ENCODE measurements at regions not wholly inside any gene's neighbourhood (a gene's known extent, or its start where the extent isn't known, plus 50 kb on each side); places are given as distances from the start of the nearest gene placed in this dataset.
A peak's percentile ranks its signal among the peaks of the same experiment; 100 is the strongest.

GRCh38 chrX:77118686-77119085 is 328.5 kb upstream of the FGF16 start:
- Histone ChIP-seq H3K27ac (ENCODE audit: extremely low read length, insufficient read depth, low read length) (no peak overlapping the region), H3K9me3 (ENCODE audit: low read length) (no peaks in the 10 kb centered on the region), H4K20me1 (ENCODE audit: insufficient read depth, low read length) (no peaks in the 10 kb centered on the region), H3K4me1 (ENCODE audit: insufficient read depth, low read length) (peaks cover 12% of the 10 kb centered on the region; the same call in 1 of the 2 replicates), H3K36me3 (replicated peaks in 1 of 2; ENCODE audit: control insufficient read depth in 1 of 2, insufficient read depth in 2 of 2, low read length in 2 of 2) (no peaks in the 10 kb centered on the region), H3K27me3 (ENCODE audit: control insufficient read depth in 1 of 2, insufficient read depth in 2 of 2, low read length in 2 of 2) (no peaks in the 10 kb centered on the region), H3K79me2 (ENCODE audit: insufficient read depth, low read length) (no peaks in the 10 kb centered on the region), H2AFZ (ENCODE audit: low read length) (no peak overlapping the region), H3K4me2 (ENCODE audit: low read depth, low read length) (no peak overlapping the region), H3K9ac (ENCODE audit: insufficient read depth, low read depth, low read length) (no peak overlapping the region), H3K4me3 (replicated peaks in 1 of 3; ENCODE audit: insufficient read depth in 1 of 3, low read depth in 2 of 3, low read length in 3 of 3) (no peak overlapping the region)
- ChIA-PET POLR2A (no interaction called here), CTCF (ENCODE audit: low intra/inter-chr PET ratio, low total read pairs) (no interaction called here)
- intact Hi-C loops (cut with micrococcal nuclease; ENCODE audit: unreplicated experiment) (no loop called here), in situ Hi-C loops (cut with HindIII; ENCODE audit: extremely low pct_ligation_motif_present, low pct_unique_long_range_greater_than_20kb) (no loop called here)
- 20% methylated on average over 2 of the region's 2 CpGs for WGBS (ENCODE audit: low lambda C conversion rate)
- no peak for ATAC-seq
- no peak for FAIRE-seq
- DNase-seq (ENCODE audit: low spot score) = no peak
- TF ChIP-seq POLR2AphosphoS2 (IDR thresholded peaks at IDR 0.05; ENCODE audit: low read depth, low read length) (no peak), LCORL (IDR thresholded peaks at IDR 0.05) (no peak), LCORL (CRISPR knock-in tag; IDR thresholded peaks at IDR 0.05) (no peak), ZNF446 (CRISPR knock-in tag; IDR thresholded peaks at IDR 0.05) (no peak), MED13 (CRISPR knock-in tag; IDR thresholded peaks at IDR 0.05) (no peak), ADNP (CRISPR knock-in tag; IDR thresholded peaks at IDR 0.05) (no peak), SPEN (CRISPR knock-in tag; IDR thresholded peaks at IDR 0.05; ENCODE audit: low read depth) (no peak), TOPORS (CRISPR knock-in tag; IDR thresholded peaks at IDR 0.05) (no peak), KLF6 (CRISPR knock-in tag; IDR thresholded peaks at IDR 0.05) (no peak), ZNF235 (CRISPR knock-in tag; IDR thresholded peaks at IDR 0.05; ENCODE audit: borderline replicate concordance) (no peak)
- no TSS peak for BruUV-seq (replicated peaks)

GRCh38 chrX:77119706-77120105 is 327.5 kb upstream of the FGF16 start:
- no CpG with 5 or more reads among the region's 1 CpG for WGBS (ENCODE audit: low lambda C conversion rate)
- Histone ChIP-seq H3K9me3 (ENCODE audit: low read length) (no peaks in the 10 kb centered on the region), H3K27me3 (ENCODE audit: control insufficient read depth in 1 of 2, insufficient read depth in 2 of 2, low read length in 2 of 2) (no peaks in the 10 kb centered on the region), H3K27ac (ENCODE audit: extremely low read length, insufficient read depth, low read length) (no peak overlapping the region), H4K20me1 (ENCODE audit: insufficient read depth, low read length) (no peaks in the 10 kb centered on the region), H3K36me3 (replicated peaks in 1 of 2; ENCODE audit: control insufficient read depth in 1 of 2, insufficient read depth in 2 of 2, low read length in 2 of 2) (no peaks in the 10 kb centered on the region), H3K79me2 (ENCODE audit: insufficient read depth, low read length) (no peaks in the 10 kb centered on the region), H3K4me2 (ENCODE audit: low read depth, low read length) (0 out of 2 replicates have a peak overlapping the region, but pooled peaks have one; percentile 7), H3K9ac (ENCODE audit: insufficient read depth, low read depth, low read length) (no peak overlapping the region), H3K4me1 (ENCODE audit: insufficient read depth, low read length) (peaks cover 12% of the 10 kb centered on the region; the same call in 1 of the 2 replicates), H3K4me3 (replicated peaks in 1 of 3; ENCODE audit: insufficient read depth in 1 of 3, low read depth in 2 of 3, low read length in 3 of 3) (no peak overlapping the region), H2AFZ (ENCODE audit: low read length) (no peak overlapping the region)
- no TSS peak for BruUV-seq (replicated peaks)
- POLR2A ChIA-PET = no interaction called here
- peak; percentile 44 for DNase-seq (ENCODE audit: low spot score)
- CTCF ChIA-PET (ENCODE audit: low intra/inter-chr PET ratio, low total read pairs) = no interaction called here
- peak; percentile 37 for FAIRE-seq
- ATAC-seq = no peak; the same call in 2 of the 3 replicates
- in situ Hi-C loops (cut with HindIII; ENCODE audit: extremely low pct_ligation_motif_present, low pct_unique_long_range_greater_than_20kb) = no loop called here
- intact Hi-C loops (cut with micrococcal nuclease; ENCODE audit: unreplicated experiment) = no loop called here
- TF ChIP-seq EP300 (IDR thresholded peaks at IDR 0.05; ENCODE audit: low read depth in 2 of 2, low read length in 2 of 2) (0 out of 4 replicates have a peak, but pooled peaks of 1 of the 2 experiments have one; percentile 37), EP300 (CRISPR knock-in tag; IDR thresholded peaks at IDR 0.05; ENCODE audit: borderline replicate concordance) (no peak), HNF4A (CRISPR knock-in tag; IDR thresholded peaks at IDR 0.05) (peak; percentile 42), PAXIP1 (CRISPR knock-in tag; conservative IDR thresholded peaks at IDR 0.05) (0 out of 2 replicates have a peak, but pooled peaks have one; percentile 28), ZNF724P (CRISPR knock-in tag; IDR thresholded peaks at IDR 0.05; ENCODE audit: borderline replicate concordance) (no peak)
